HG03175 (cell line): ENCODE measurements at regions not wholly inside any gene's neighbourhood (a gene's known extent, or its start where the extent isn't known, plus 50 kb on each side); places are given as distances from the start of the nearest gene placed in this dataset.
"Not testable (repeated sequence)": the region's sequence is repeated elsewhere in the genome, so short reads cannot be mapped to it uniquely, and the experiment has no call there.

Experiments
- ATAC-seq: cut with Tn5 transposase; IDR thresholded peaks from one replicate; pipeline ENCODE4 v1.9.1; 2021; ENCODE audit warnings: mild to moderate bottlenecking, moderate library complexity; ENCODE audit not compliant: unreplicated experiment

- ATAC-seq, result no peak
Measured at GRCh38 chr7:153070141-153070540, 310.6 kb downstream of the ACTR3B start.

- no peak for ATAC-seq
Measured at GRCh38 chr7:153072806-153073205, 313.3 kb downstream of the ACTR3B start.

- ATAC-seq, result not testable (repeated sequence)
Measured at GRCh38 chr7:153076289-153076688, 316.7 kb downstream of the ACTR3B start.

GRCh38 chr7:153081496-153081895 lies 321.9 kb downstream of the ACTR3B start:
- ATAC-seq, result no peak

GRCh38 chr7:153084278-153084677 lies 324.7 kb downstream of the ACTR3B start:
- ATAC-seq, result no peak

GRCh38 chr7:153087498-153087897 lies 327.9 kb downstream of the ACTR3B start:
- ATAC-seq, result no peak

GRCh38 chr7:153088601-153089000 lies 329.0 kb downstream of the ACTR3B start:
- ATAC-seq, result no peak

- no peak for ATAC-seq
Measured at GRCh38 chr7:153090209-153090608, 330.7 kb downstream of the ACTR3B start.

GRCh38 chr7:153090764-153091163 lies 331.2 kb downstream of the ACTR3B start:
- no peak for ATAC-seq

- no peak for ATAC-seq
Measured at GRCh38 chr7:153091477-153091876, 331.9 kb downstream of the ACTR3B start.

GRCh38 chr7:153097511-153098201 lies 338.1 kb downstream of the ACTR3B start:
- ATAC-seq, result no peak

GRCh38 chr7:153099235-153099634 lies 339.7 kb downstream of the ACTR3B start:
- ATAC-seq, result no peak

- no peak for ATAC-seq
Measured at GRCh38 chr7:153100691-153101237, 341.2 kb downstream of the ACTR3B start.

- no peak for ATAC-seq
Measured at GRCh38 chr7:153103202-153103601, 343.6 kb downstream of the ACTR3B start.

- ATAC-seq, result no peak
Measured at GRCh38 chr7:153107826-153108225, 348.3 kb downstream of the ACTR3B start.

GRCh38 chr7:153109566-153109965 lies 350.0 kb downstream of the ACTR3B start:
- ATAC-seq, result no peak

GRCh38 chr7:153110606-153111005 lies 351.1 kb downstream of the ACTR3B start:
- ATAC-seq, result no peak

GRCh38 chr7:153122255-153122654 lies 362.7 kb downstream of the ACTR3B start:
- not testable (repeated sequence) for ATAC-seq

GRCh38 chr7:153130052-153130451 lies 370.5 kb downstream of the ACTR3B start:
- ATAC-seq, result no peak

- ATAC-seq, result no peak
Measured at GRCh38 chr7:153151766-153152165, 392.2 kb downstream of the ACTR3B start.

GRCh38 chr7:153152801-153153422 lies 393.4 kb downstream of the ACTR3B start:
- ATAC-seq, result no peak

GRCh38 chr7:153158149-153158548 lies 398.6 kb downstream of the ACTR3B start:
- ATAC-seq, result no peak
